Prostate gland (tissue), 2 donors: ENCODE measurements at regions not wholly inside any gene's neighbourhood (a gene's known extent, or its start where the extent isn't known, plus 50 kb on each side); places are given as distances from the start of the nearest gene placed in this dataset.

Source experiments
- POLR2A ChIP-seq: fragments of 450-650 bp; IDR thresholded peaks from one replicate; pipeline ENCODE4 v1.6.1; 2016; ENCODE audit warnings: antibody characterized with exemption, mild to moderate bottlenecking
- POLR2AphosphoS5 ChIP-seq: sonication (generic); formaldehyde crosslinking; IDR thresholded peaks from one replicate; pipeline ENCODE4 v1.6.1; 2017; ENCODE audit warnings: antibody characterized with exemption
- TF ChIP-seq, protein P1 (sequence below), 4 experiments: fragments of 200-600 bp in 2 of 4; fragments of 450-650 bp in 2 of 4; sonication (generic) in 2 of 4; IDR thresholded peaks; 1 replicate in 3 of 4; 2 replicates in 1 of 4; pipeline ENCODE4 v1.5.1; 2016 to 2019; ENCODE audit warnings: antibody characterized with exemption in 4 of 4, mild to moderate bottlenecking in 2 of 4, moderate library complexity in 2 of 4

DNA sequence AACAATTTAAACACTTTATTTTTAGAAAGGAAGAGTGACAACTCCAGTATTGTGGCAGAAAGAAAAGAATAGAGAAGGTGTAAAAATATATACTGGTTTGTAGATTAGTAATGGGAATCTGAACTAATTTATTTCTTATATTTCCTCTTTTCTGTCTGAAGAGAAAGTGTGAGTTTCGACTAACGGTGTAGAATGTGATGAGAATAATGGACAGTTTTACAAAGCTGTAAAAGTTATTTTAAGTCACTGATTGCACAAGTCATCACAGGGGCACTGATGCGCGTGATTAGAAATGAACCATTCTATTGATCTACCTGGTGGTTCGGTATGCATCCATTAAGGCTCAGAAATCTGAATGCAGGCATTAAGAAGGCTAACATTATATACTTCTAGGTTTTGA lies 158.5 kb upstream of the ATXN7L3B start:
- TF ChIP-seq, protein P1, sequence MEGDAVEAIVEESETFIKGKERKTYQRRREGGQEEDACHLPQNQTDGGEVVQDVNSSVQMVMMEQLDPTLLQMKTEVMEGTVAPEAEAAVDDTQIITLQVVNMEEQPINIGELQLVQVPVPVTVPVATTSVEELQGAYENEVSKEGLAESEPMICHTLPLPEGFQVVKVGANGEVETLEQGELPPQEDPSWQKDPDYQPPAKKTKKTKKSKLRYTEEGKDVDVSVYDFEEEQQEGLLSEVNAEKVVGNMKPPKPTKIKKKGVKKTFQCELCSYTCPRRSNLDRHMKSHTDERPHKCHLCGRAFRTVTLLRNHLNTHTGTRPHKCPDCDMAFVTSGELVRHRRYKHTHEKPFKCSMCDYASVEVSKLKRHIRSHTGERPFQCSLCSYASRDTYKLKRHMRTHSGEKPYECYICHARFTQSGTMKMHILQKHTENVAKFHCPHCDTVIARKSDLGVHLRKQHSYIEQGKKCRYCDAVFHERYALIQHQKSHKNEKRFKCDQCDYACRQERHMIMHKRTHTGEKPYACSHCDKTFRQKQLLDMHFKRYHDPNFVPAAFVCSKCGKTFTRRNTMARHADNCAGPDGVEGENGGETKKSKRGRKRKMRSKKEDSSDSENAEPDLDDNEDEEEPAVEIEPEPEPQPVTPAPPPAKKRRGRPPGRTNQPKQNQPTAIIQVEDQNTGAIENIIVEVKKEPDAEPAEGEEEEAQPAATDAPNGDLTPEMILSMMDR (IDR thresholded peaks at IDR 0.05), result no peak
- TF ChIP-seq POLR2AphosphoS5 (no peak), POLR2A (no peak)
